Peyer's patch (tissue), 4 donors: ENCODE measurements at regions not wholly inside any gene's neighbourhood (a gene's known extent, or its start where the extent isn't known, plus 50 kb on each side); places are given as distances from the start of the nearest gene placed in this dataset.
"Not testable (repeated sequence)": the region's sequence is repeated elsewhere in the genome, so short reads cannot be mapped to it uniquely, and the experiment has no call there.

Source experiments
- DNase-seq, 3 donors: peaks; one replicate each; pipeline ENCODE4 v3.0.0-alpha.2; 2017 to 2019
- H3K27ac ChIP-seq, 4 donors: fragments of 200-600 bp; sonication (generic); one replicate each; pipeline ENCODE4 v1.5.1; 2016 to 2019
- H3K27me3 ChIP-seq, 2 donors: fragments of 200-600 bp; sonication (generic); one replicate each; pipeline ENCODE4 v1.5.1; 2019
- H3K36me3 ChIP-seq, 3 donors: fragments of 200-600 bp; sonication (generic); one replicate each; pipeline ENCODE4 v1.5.1; 2016 to 2019
- H3K4me1 ChIP-seq, 4 donors: fragments of 200-600 bp; sonication (generic); one replicate each; pipeline ENCODE4 v1.5.1; 2016 to 2019
- H3K4me3 ChIP-seq, 4 donors: fragments of 200-600 bp; sonication (generic); 1 replicate in 3 of 4; 2 replicates in 1 of 4; pipeline ENCODE4 v1.5.1; 2016 to 2019; ENCODE audit warnings: mild to moderate bottlenecking in 1 of 4
- H3K9me3 ChIP-seq, 4 donors: fragments of 200-600 bp; sonication (generic); one replicate each; pipeline ENCODE4 v1.5.1; 2016 to 2019; ENCODE audit warnings: mild to moderate bottlenecking in 1 of 4
- POLR2A ChIP-seq, 2 donors: fragments of 450-650 bp; IDR thresholded peaks; one replicate each; pipeline ENCODE4 v1.5.1; 2017; ENCODE audit warnings: antibody characterized with exemption in 2 of 2, mild to moderate bottlenecking in 2 of 2, moderate library complexity in 2 of 2
- TF ChIP-seq, protein P1 (sequence below), 6 experiments: fragments of 450-650 bp in 4 of 6; fragments of 200-600 bp in 2 of 6; sonication (generic) in 1 of 6; IDR thresholded peaks; one replicate each; pipeline ENCODE4 v1.5.1; 2017 to 2019; ENCODE audit warnings: antibody characterized with exemption in 6 of 6, mild to moderate bottlenecking in 3 of 6, moderate library complexity in 1 of 6

DNA sequence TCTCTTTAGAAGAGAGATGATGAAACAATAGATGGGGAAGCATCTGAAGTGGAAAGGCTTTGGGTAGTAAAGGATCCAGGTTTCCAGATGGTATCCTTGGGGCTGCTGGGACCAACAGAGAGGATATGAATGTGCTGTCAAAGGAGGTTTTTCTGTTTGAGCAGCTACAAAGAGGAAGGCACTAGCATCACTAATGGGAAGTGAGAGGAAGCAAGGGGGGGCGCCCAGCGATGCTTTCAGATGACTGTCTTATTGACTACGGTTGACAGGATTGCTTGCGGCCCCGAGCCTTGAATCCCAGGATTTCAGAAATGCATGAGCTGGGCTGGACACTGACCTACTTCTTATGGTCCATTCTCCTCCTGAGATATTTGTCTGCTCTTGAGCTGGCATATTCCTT, 103.8 kb upstream of the GALNT15 start:
- TF ChIP-seq, protein P1, sequence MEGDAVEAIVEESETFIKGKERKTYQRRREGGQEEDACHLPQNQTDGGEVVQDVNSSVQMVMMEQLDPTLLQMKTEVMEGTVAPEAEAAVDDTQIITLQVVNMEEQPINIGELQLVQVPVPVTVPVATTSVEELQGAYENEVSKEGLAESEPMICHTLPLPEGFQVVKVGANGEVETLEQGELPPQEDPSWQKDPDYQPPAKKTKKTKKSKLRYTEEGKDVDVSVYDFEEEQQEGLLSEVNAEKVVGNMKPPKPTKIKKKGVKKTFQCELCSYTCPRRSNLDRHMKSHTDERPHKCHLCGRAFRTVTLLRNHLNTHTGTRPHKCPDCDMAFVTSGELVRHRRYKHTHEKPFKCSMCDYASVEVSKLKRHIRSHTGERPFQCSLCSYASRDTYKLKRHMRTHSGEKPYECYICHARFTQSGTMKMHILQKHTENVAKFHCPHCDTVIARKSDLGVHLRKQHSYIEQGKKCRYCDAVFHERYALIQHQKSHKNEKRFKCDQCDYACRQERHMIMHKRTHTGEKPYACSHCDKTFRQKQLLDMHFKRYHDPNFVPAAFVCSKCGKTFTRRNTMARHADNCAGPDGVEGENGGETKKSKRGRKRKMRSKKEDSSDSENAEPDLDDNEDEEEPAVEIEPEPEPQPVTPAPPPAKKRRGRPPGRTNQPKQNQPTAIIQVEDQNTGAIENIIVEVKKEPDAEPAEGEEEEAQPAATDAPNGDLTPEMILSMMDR (IDR thresholded peaks at IDR 0.05) = no peak
- TF ChIP-seq POLR2A (IDR thresholded peaks at IDR 0.05) = no peak
- DNase-seq = no peak

DNA sequence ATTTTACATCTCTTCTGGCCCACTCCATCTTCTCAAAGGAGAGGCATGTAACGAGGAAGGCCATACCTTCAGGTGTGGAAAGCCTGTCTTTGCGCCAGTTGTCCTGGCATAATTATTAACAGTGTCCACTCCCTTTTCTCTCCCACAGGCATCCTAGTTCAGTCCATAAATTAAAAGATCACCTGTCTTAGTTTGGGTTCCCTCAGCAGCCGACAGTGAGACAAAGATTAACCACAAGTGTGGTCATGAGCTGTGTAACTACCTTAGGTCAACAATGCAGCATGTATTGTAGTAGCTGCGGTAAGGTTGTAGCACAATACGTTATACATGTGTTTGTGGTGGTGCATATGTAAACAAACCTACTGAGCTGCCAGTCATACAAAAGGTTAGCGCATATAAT, 103.3 kb upstream of the GALNT15 start:
- no peak for TF ChIP-seq POLR2A (IDR thresholded peaks at IDR 0.05)
- TF ChIP-seq, protein P1 (IDR thresholded peaks at IDR 0.05) = no peak
- Histone ChIP-seq H3K27me3 (no peaks in the 10 kb centered on the region), H3K4me3 (no peak overlapping the region), H3K4me1 (no peaks in the 10 kb centered on the region), H3K27ac (no peak overlapping the region), H3K9me3 (no peaks in the 10 kb centered on the region), H3K36me3 (no peaks in the 10 kb centered on the region)
- DNase-seq = no peak

More for the DNA sequence above, 103.8 kb upstream of the GALNT15 start:
- no peak overlapping the region for H3K27ac ChIP-seq
- no peaks in the 10 kb centered on the region for H3K9me3 ChIP-seq
- H3K36me3 ChIP-seq = no peaks in the 10 kb centered on the region
- H3K4me3 ChIP-seq = no peak overlapping the region
- no peaks in the 10 kb centered on the region for H3K27me3 ChIP-seq
- no peaks in the 10 kb centered on the region for H3K4me1 ChIP-seq

DNA sequence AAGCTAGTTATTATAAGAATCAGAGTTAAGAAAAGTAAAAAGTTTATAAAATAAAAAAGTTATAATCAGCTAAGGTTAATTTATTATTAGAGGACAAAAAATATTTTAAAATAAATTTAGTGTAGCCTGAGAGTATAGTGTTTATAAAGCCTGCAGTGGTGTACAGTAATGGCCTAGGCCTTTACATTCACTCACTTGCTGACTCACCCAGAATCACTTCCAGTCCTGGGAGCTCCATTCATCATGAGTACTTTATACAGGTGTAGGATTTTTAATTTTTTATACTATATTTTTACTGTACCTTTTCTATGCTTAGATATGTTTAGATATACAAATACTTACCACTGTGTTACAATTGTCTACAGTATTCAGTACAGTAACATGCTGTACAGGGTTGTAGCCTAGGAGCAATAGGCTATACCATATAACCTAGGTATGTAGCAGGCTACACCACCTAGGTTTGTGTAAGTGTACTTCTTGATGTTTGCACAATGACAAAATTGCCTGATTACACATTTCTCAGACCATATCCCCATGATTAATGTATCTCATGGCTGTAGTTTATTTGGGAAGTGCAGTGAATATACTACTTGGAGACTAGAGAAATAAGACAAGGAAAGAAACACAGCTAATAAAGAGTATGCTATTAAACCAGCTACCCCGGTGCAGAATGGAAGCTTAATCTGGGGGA, 101.9 kb upstream of the GALNT15 start:
- H3K27me3 ChIP-seq = no peaks in the 10 kb centered on the region
- no peak overlapping the region for H3K27ac ChIP-seq
- no peaks in the 10 kb centered on the region for H3K36me3 ChIP-seq
- TF ChIP-seq POLR2A (IDR thresholded peaks at IDR 0.05) = no peak
- TF ChIP-seq, protein P1 (IDR thresholded peaks at IDR 0.05) = no peak
- no peak for DNase-seq
- no peaks in the 10 kb centered on the region for H3K4me1 ChIP-seq
- H3K4me3 ChIP-seq = no peak overlapping the region
- H3K9me3 ChIP-seq = no peaks in the 10 kb centered on the region

DNA sequence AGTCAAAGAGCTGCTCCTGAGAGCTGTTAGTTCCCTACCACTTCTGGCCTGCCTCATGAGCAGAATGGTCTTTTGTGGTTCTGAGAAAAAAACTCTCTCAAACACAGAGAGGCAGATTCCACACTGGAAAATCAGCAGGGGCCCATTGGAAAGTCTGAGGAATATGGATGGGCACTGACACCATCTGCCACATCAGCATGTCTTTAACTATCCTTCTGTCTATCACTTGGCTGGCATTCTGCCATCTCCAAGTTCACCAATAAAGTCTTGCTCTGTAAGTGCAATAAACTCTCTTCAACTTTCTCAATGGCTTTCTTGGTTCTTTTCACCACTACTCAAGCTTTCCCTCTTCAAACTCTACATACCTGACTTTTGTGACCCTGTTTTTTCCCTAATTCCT, 101.3 kb upstream of the GALNT15 start:
- TF ChIP-seq, protein P1 (IDR thresholded peaks at IDR 0.05) = no peak
- no peak for TF ChIP-seq POLR2A (IDR thresholded peaks at IDR 0.05)
- no peaks in the 10 kb centered on the region for H3K9me3 ChIP-seq

DNA sequence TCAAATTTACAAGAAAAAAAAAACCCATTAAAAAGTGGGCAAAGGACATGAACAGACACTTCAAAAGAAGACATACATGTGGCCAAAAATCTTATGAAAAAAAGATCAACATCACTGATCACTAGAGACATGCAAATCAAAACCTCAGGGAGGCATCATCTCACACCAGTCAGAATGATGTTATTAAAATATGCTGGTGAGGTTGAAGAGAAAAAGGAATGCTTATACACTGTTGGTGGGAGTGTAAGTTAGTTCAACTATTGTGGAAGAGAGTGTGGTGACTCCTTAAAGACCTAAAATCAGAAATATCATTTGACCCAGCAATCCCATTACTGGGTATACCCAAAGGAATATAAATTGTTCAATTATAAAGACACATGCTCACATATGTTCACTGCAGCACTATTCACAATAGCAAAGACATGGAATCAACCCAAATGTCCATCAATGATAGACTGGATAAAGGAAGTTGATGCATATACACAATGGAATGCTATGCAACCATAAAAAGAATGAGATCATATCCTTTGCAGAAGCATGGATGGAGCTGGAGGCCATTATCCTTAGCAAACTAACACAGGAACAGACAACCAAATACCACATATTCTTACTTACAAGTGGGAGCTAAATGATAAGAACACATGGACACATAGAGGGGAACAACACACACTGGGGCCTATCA, 100.3 kb upstream of the GALNT15 start:
- H3K4me1 ChIP-seq, H3K9me3 ChIP-seq, H3K27me3 ChIP-seq, H3K4me3 ChIP-seq, H3K27ac ChIP-seq, H3K36me3 ChIP-seq, DNase-seq: not testable (repeated sequence)

More for the DNA sequence above, 101.3 kb upstream of the GALNT15 start:
- no peaks in the 10 kb centered on the region for H3K36me3 ChIP-seq
- no peak overlapping the region for H3K4me3 ChIP-seq
- H3K27ac ChIP-seq = no peak overlapping the region
- H3K4me1 ChIP-seq = no peaks in the 10 kb centered on the region
- DNase-seq = no peak
- no peaks in the 10 kb centered on the region for H3K27me3 ChIP-seq

DNA sequence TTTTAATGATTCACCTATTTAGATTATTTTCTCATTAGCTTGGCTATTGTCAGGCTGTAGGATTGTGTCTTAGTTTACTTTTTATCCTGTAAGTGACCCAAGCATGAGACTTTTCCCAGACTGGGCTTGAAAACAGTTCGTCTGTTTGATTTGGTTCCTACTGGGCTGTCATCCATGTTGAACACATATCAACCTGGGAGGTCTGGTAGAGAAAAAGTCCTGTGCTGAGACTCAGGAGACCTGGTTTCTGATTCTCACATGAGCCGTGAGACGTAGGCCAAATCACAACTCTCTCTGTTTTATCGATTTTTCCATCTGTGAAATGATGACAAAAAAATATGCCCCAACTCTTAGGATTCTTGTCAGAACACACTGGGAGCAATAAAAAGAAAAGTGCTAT, 98.8 kb upstream of the GALNT15 start:
- H3K27me3 ChIP-seq = no peaks in the 10 kb centered on the region
- no peak overlapping the region for H3K27ac ChIP-seq
- H3K4me1 ChIP-seq = no peaks in the 10 kb centered on the region
- no peak overlapping the region for H3K4me3 ChIP-seq
- no peak for DNase-seq
- no peaks in the 10 kb centered on the region for H3K36me3 ChIP-seq
- H3K9me3 ChIP-seq = peaks cover 0 to 2% (median 0%) of the 10 kb centered on the region in 4 donors
- TF ChIP-seq, protein P1 (IDR thresholded peaks at IDR 0.05) = no peak
- no peak for TF ChIP-seq POLR2A (IDR thresholded peaks at IDR 0.05)
